HG03095 (cell line): ENCODE measurements at regions not wholly inside any gene's neighbourhood (a gene's known extent, or its start where the extent isn't known, plus 50 kb on each side); places are given as distances from the start of the nearest gene placed in this dataset.
A peak's percentile ranks its signal among the peaks of the same experiment; 100 is the strongest.
"Not testable (repeated sequence)": the region's sequence is repeated elsewhere in the genome, so short reads cannot be mapped to it uniquely, and the experiment has no call there.

Experiments
- ATAC-seq: cut with Tn5 transposase; IDR thresholded peaks from one replicate; pipeline ENCODE4 v1.9.1; 2021; ENCODE audit warnings: moderate library complexity; ENCODE audit not compliant: unreplicated experiment

- no peak for ATAC-seq
Measured at GRCh38 chr4:67333664-67334063, 211.6 kb downstream of the CENPC start.

GRCh38 chr4:67332627-67333026, 212.7 kb downstream of the CENPC start:
- peak; percentile 59 for ATAC-seq

GRCh38 chr4:67328393-67328792, 216.9 kb downstream of the CENPC start:
- no peak for ATAC-seq

- no peak for ATAC-seq
Measured at GRCh38 chr4:67328018-67328278, 217.4 kb downstream of the CENPC start.

GRCh38 chr4:67327245-67328017, 217.9 kb downstream of the CENPC start:
- ATAC-seq = peak; percentile 99

GRCh38 chr4:67325791-67326190, 219.5 kb downstream of the CENPC start:
- ATAC-seq = no peak

- ATAC-seq = no peak
Measured at GRCh38 chr4:67320645-67321044, 224.7 kb downstream of the CENPC start.

- ATAC-seq = not testable (repeated sequence)
Measured at GRCh38 chr4:67319607-67320006, 225.7 kb downstream of the CENPC start.

- ATAC-seq = not testable (repeated sequence)
Measured at GRCh38 chr4:67300497-67301185, 244.7 kb downstream of the CENPC start.

- ATAC-seq = no peak
Measured at GRCh38 chr4:67292636-67293035, 252.7 kb downstream of the CENPC start.

GRCh38 chr4:67292045-67292444, 253.3 kb downstream of the CENPC start:
- ATAC-seq = no peak

- ATAC-seq = no peak
Measured at GRCh38 chr4:67291644-67292043, 253.7 kb downstream of the CENPC start.

GRCh38 chr4:67288964-67289363, 256.3 kb downstream of the CENPC start:
- peak; percentile 69 for ATAC-seq

- ATAC-seq = no peak
Measured at GRCh38 chr4:67286724-67287123, 258.6 kb downstream of the CENPC start.

- no peak for ATAC-seq
Measured at GRCh38 chr4:67282749-67283148, 262.6 kb downstream of the CENPC start.

GRCh38 chr4:67275179-67275750, 270.0 kb downstream of the CENPC start:
- no peak for ATAC-seq

- not testable (repeated sequence) for ATAC-seq
Measured at GRCh38 chr4:67274671-67275070, 270.6 kb downstream of the CENPC start.

- no peak for ATAC-seq
Measured at GRCh38 chr4:67273666-67274065, 271.6 kb downstream of the CENPC start.

- no peak for ATAC-seq
Measured at GRCh38 chr4:67261971-67262370, 283.3 kb downstream of the CENPC start.

GRCh38 chr4:67256388-67257043, 288.8 kb downstream of the CENPC start:
- no peak for ATAC-seq

GRCh38 chr4:67250131-67250896, 295.0 kb downstream of the CENPC start:
- ATAC-seq = no peak
